CMK (cell line): ENCODE measurements at regions not wholly inside any gene's neighbourhood (a gene's known extent, or its start where the extent isn't known, plus 50 kb on each side); places are given as distances from the start of the nearest gene placed in this dataset.
"Not testable (repeated sequence)": the region's sequence is repeated elsewhere in the genome, so short reads cannot be mapped to it uniquely, and the experiment has no call there.

Experiments used
- DNase-seq: peaks from one replicate; pipeline ENCODE4 v3.0.0-alpha.2; 2010; ENCODE audit warnings: low read depth

DNA sequence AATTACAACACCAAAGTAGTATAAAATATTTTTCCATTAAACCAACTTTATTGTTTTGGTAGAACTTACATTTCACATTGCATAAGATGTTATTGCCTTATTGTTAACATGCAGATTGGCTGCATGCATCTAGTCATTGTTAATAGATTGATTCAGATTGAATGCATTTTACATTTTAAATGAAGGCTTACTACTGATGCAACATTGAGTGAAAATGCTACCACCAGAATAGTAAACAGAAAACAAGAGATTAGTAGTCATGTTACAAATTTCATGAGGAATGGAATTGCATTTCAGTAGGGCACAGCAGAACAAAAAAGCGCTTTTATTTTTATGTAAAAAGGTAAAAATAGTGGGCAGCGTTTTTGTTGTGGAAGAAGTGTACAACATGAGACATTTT lies 298.3 kb downstream of the ARL4A start:
- DNase-seq = no peak

DNA sequence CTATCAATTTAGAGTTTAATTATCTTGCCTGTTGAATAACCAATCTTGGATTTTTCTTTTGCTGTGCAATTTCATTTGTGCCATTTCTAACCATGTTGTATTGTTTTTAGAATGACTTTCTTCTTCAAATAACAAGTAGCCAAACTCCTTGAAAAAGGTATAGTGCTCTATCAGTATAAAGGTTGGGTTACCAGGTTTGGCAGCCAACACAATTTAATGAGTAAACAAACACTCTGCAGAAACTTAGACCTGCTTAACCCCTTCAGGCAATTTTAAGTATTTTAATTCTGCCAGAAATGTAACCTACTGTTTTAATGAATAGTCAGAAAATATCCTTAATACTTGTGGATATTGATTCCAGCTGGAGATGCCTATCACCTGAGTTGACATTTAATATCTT lies 299.8 kb downstream of the ARL4A start:
- DNase-seq = no peak

DNA sequence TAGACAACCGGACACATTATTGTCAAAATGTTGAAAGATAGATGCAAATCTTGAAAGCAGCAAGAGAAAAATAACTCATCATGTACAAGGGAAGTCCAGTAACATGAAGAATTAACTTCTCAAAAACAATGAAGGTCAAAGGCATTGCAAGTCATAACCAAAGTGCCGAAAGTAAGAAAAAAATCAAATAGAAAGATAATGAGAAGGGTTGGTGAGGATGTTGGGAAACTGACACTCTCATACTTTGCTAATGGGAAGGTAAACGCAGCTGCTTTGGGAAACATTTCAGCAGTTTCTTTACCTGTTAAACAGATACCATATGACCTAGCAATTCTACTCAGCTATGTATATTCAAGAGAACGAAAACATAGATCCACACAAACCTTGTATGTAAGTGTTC lies 303.0 kb downstream of the ARL4A start:
- no peak for DNase-seq

DNA sequence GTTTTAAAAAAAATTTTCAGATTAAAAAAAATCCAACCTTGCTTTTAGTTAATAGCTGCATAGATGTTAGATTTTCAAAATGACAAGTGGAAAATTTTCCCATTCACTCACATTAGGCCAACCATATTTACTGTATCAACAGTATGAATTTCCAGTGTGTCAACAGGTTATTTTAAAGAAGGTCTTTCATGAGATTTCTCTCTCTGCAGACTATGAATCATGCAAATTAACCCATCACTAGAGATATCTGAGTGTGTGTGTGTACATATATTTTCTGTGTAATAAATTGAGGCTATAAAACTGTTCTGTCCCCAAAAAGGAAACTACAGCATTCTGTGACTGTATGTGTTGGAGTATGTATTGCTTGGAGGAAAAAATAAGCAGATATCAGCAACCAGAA lies 305.6 kb downstream of the ARL4A start:
- no peak for DNase-seq

- DNase-seq = no peak
Observed at GRCh38 chr7:12995912-12996469, 308.6 kb downstream of the ARL4A start.

GRCh38 chr7:13007331-13007730 lies 319.9 kb downstream of the ARL4A start:
- DNase-seq = no peak

- DNase-seq = no peak
Observed at GRCh38 chr7:13009517-13009916, 322.1 kb downstream of the ARL4A start.

DNA sequence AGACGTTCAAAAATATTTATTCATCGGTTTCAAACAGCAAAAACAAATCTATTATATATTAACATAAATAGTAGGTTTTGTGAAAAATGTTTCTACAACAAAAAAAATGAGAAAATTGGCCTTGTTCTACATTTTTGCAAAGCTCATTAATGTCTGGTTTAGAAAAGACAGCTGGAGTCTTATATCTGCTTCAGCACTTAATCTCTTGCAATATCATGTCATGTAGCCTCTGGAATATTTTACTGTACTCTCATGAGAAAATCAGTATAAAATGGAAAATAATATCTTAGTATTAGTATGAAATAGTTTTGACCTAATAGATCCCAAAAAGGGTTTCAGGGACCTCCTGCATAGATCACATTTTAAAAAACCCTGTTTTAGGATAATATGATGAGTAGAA lies 326.6 kb downstream of the ARL4A start:
- DNase-seq = no peak

- no peak for DNase-seq
Observed at GRCh38 chr7:13016036-13016581, 328.7 kb downstream of the ARL4A start.

DNA sequence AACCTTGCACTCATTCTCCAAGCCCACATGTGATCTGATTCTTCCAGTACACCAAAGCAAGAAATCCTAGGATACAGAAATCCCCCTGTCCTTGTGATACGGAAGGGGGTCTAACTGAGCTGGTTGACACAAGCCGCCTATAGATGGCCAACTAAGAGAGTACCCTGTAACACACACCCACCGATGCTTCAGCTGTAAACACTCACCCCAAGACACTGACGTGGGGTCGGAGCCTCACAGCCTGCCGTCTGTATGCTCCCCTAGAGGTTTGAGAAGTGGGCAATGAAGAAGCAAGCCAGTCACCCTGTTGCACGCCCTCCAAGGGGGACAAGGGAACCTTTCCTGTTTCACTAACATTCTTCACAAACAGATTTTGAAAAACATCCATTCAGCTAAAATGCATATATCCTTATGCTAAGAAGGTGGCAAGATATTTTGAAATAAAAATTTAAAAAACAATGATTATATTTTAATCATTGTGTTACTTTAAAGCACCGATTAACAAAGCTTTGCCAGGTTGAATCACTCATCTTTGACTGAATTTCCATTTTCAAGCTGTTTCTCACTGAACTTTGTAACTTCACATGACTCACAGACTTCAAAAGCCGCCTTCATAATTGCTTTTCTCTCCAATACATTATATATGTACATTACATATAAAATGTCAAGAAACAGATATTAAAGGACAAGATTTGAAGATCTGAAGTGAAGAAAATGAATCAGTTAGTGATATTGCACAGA lies 329.3 kb downstream of the ARL4A start:
- no peak for DNase-seq

GRCh38 chr7:13017333-13017857 lies 330.0 kb downstream of the ARL4A start:
- DNase-seq = no peak

GRCh38 chr7:13017881-13018280 lies 330.4 kb downstream of the ARL4A start:
- no peak for DNase-seq

DNA sequence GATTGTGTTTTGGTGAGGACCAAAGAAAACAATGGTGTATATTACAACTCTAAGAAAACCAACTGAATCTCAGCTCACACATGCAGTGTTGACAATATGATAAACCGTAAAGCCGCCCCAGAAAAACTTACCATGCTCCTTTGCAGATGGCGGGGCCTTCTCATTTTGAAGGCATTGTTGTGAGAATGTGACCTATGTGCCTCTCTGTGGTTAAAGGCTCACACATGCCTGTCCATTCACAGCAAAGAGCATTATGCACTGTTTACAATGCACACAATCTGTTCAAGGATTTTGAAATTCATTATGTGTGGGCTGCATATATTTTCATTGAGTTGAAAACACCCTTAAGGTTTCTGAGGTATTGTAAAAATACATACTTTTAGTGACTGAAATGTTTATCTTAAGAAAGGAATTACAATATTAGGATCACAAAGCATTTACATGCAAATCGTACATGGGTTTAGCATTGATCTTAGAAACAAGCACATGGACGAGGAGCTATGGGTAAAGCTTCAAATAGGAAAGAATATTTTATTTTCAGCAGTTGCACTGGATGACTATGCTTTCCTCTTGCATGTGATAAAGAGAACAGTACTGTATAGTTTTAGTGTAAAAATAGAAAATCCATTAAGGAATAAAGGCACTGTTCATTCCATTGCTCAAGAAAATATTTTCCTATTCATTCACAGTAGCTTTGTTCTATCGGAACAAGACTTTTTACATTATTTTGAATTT lies 334.3 kb downstream of the ARL4A start:
- DNase-seq = no peak

DNA sequence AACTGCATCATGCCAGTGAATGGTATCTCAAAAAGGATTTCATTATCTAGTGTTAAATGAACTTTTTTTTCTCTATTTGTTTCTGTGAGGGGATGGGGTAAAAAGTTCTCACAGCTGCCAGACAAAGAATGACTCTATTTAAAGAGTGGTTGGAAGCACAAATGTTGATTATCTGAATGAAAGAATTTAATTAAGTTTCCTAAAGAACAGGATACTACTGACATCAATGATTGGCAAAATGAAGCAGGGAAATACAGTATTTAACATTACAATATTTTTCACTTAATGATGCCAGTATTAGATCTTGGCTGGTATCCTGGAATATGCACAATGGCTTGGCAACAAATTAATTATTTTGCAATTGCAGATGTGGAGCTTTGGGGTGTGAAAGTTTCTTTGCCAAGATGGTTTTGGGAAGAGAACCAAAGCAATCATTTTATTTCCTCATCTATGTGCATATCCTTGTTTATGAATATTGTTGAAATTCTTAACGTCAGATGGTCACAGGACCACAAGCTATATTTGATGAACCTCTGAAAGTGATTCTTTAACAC lies 336.8 kb downstream of the ARL4A start:
- no peak for DNase-seq

DNA sequence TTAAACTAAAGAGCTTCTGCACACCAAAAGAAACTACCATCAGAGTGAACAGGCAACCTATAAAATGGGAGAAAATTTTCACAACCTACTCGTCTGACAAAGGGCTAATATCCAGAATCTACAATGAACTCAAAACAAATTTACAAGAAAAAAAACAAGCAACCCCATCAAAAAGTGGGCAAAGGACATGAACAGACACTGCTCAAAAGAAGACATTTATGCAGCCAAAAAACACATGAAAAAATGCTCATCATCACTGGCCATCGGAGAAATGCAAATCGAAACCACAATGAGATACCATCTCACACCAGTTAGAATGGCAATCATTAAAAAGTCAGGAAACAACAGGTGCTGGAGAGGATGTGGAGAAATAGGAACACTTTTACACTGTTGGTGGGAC lies 337.6 kb downstream of the ARL4A start:
- DNase-seq = not testable (repeated sequence)

- no peak for DNase-seq
Observed at GRCh38 chr7:13027321-13027720, 339.9 kb downstream of the ARL4A start.

GRCh38 chr7:13028036-13028824 lies 340.8 kb downstream of the ARL4A start:
- DNase-seq = no peak

DNA sequence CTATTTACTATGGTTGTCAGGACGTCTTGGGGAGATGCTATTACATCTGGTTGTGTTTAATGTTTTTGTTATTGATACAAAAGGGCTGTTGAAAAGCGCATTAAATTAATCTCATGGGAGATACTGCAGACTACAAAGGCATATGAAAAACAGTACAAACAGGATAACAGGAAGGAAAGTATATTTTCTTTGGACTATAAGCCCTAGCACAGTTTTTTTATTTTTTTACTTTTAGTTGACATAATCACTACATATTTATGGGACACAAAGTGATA lies 341.3 kb downstream of the ARL4A start:
- DNase-seq = no peak

- no peak for DNase-seq
Observed at GRCh38 chr7:13031468-13031867, 344.0 kb downstream of the ARL4A start.

DNA sequence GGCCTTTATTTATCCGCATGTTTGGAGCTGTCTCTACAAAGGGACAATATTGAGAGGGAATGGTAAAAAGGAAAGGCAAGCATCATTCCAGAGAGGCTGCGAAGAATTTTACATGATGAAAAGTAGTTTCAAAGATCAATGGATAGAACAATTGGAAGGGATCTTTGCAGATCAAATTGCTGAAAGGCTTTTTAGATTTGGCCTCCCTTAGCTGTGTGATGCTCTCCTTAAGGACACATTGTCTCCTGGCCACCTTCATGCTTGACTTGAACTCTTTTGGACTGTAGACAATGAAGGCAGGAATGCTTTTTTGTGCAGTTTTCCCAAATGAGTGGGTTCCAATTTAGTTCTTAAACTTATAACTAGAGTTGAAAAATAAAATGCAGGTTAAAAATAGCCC lies 344.7 kb downstream of the ARL4A start:
- DNase-seq = no peak

- no peak for DNase-seq
Observed at GRCh38 chr7:13032576-13032975, 345.1 kb downstream of the ARL4A start.

- DNase-seq = no peak
Observed at GRCh38 chr7:13034693-13035092, 347.3 kb downstream of the ARL4A start.
